GM12878 (cell line): ENCODE measurements at regions not wholly inside any gene's neighbourhood (a gene's known extent, or its start where the extent isn't known, plus 50 kb on each side); places are given as distances from the start of the nearest gene placed in this dataset.

ENCODE experiments used
- ATF3 ChIP-seq: IDR thresholded peaks from 2 replicates; pipeline ENCODE4 v1.6.1; 2011; ENCODE audit warnings: low read depth, mild to moderate bottlenecking, low read length, moderate library complexity, borderline replicate concordance; ENCODE audit errors: extremely low read depth
- CTCF ChIP-seq, 3 experiments: IDR thresholded peaks in 2 of 3; conservative IDR thresholded peaks in 1 of 3; 2 replicates each; pipeline ENCODE4 v1.5.1; 2011; ENCODE audit warnings: low read depth in 3 of 3, low read length in 3 of 3, mild to moderate bottlenecking in 3 of 3, control low read depth in 2 of 3, moderate library complexity in 2 of 3, inconsistent platforms in 1 of 3, mixed read lengths in 1 of 3; ENCODE audit not compliant: control insufficient read depth in 2 of 3, insufficient read depth in 1 of 3; ENCODE audit errors: extremely low read depth in 1 of 3
- E2F4 ChIP-seq: IDR thresholded peaks from 2 replicates; pipeline ENCODE4 v1.6.1; 2012; ENCODE audit warnings: low read depth, low read length, improper control_type of control experiment
- ELK1 ChIP-seq: IDR thresholded peaks from 2 replicates; pipeline ENCODE4 v1.6.1; 2012; ENCODE audit warnings: low read depth, low read length, improper control_type of control experiment
- ETV6 ChIP-seq, 2 experiments: fragments of 450-650 bp in 1 of 2; IDR thresholded peaks in 1 of 2; conservative IDR thresholded peaks in 1 of 2; 2 replicates each; pipeline ENCODE4 v1.6.1; 2014; ENCODE audit warnings: antibody characterized with exemption in 1 of 2, borderline replicate concordance in 1 of 2, low read depth in 1 of 2, mild to moderate bottlenecking in 1 of 2, moderate library complexity in 1 of 2
- HCFC1 ChIP-seq: fragments of 150-350 bp; IDR thresholded peaks from 2 replicates; pipeline ENCODE4 v1.6.1; 2014; ENCODE audit warnings: low read length
- POLR2A ChIP-seq: IDR thresholded peaks from 2 replicates; pipeline ENCODE4 v1.6.1; 2011; ENCODE audit warnings: low read depth, mild to moderate bottlenecking, low read length
- POLR2AphosphoS2 ChIP-seq: IDR thresholded peaks from 2 replicates; pipeline ENCODE4 v1.6.1; 2011; ENCODE audit warnings: low read depth, mild to moderate bottlenecking, low read length, improper control_type of control experiment, moderate library complexity
- STAT3 ChIP-seq: IDR thresholded peaks from 2 replicates; pipeline ENCODE4 v1.6.1; 2011; ENCODE audit warnings: low read depth, low read length, improper control_type of control experiment
- USF1 ChIP-seq: IDR thresholded peaks from 2 replicates; pipeline ENCODE4 v1.6.1; 2011; ENCODE audit warnings: borderline replicate concordance, low read depth, mild to moderate bottlenecking, moderate library complexity, mixed read lengths, low read length; ENCODE audit not compliant: insufficient read depth; ENCODE audit errors: extremely low read length
- YBX1 ChIP-seq: fragments of 450-650 bp; IDR thresholded peaks from 2 replicates; pipeline ENCODE4 v1.6.1; 2016; ENCODE audit warnings: antibody characterized with exemption
- ZNF217 ChIP-seq: fragments of 450-650 bp; IDR thresholded peaks from 2 replicates; pipeline ENCODE4 v1.6.1; 2017; ENCODE audit warnings: antibody characterized with exemption, mild to moderate bottlenecking
- ZNF274 ChIP-seq: IDR thresholded peaks from one replicate; pipeline ENCODE4 v1.8.0; 2011; ENCODE audit not compliant: insufficient read length, insufficient read depth
- ZNF687 ChIP-seq: fragments of 450-650 bp; IDR thresholded peaks from 2 replicates; pipeline ENCODE4 v1.6.1; 2017; ENCODE audit warnings: mild to moderate bottlenecking, moderate library complexity

- TF ChIP-seq HCFC1: no peak
- TF ChIP-seq ZNF217: no peak
- no peak for TF ChIP-seq YBX1
- no peak for TF ChIP-seq POLR2AphosphoS2
- TF ChIP-seq ELK1: no peak
- TF ChIP-seq USF1: no peak
- TF ChIP-seq CTCF (IDR thresholded peaks at IDR 0.05 in 2 of 3, conservative IDR thresholded peaks at IDR 0.05 in 1 of 3; ENCODE audit: control insufficient read depth in 2 of 3, extremely low read depth in 1 of 3, insufficient read depth in 1 of 3, low read depth in 3 of 3, low read length in 3 of 3): no peak
- TF ChIP-seq POLR2A: no peak
- no peak for TF ChIP-seq ATF3
- TF ChIP-seq E2F4: no peak
- TF ChIP-seq ZNF274: no peak
- no peak for TF ChIP-seq STAT3
- no peak for TF ChIP-seq ZNF687
- no peak for TF ChIP-seq ETV6 (conservative IDR thresholded peaks at IDR 0.05 in 1 of 2, IDR thresholded peaks at IDR 0.05 in 1 of 2; ENCODE audit: borderline replicate concordance in 1 of 2, low read depth in 1 of 2)
These were observed 364.0 kb downstream of the NPIPA8 start for GRCh38 chr16:17972460-17972943.
